ENCODE measurements at regions not wholly inside any gene's neighbourhood (a gene's known extent, or its start where the extent isn't known, plus 50 kb on each side); places are given as distances from the start of the nearest gene placed in this dataset.
A peak's percentile ranks its signal among the peaks of the same experiment; 100 is the strongest.
"Not testable (repeated sequence)": the region's sequence is repeated elsewhere in the genome, so short reads cannot be mapped to it uniquely, and the experiment has no call there.

- FAIRE-seq: no peak
- no peak for DNase-seq (ENCODE audit: low spot score)
Observed at GRCh38 chr1:193438771-193439170, 252.4 kb upstream of the B3GALT2 start.

DNA sequence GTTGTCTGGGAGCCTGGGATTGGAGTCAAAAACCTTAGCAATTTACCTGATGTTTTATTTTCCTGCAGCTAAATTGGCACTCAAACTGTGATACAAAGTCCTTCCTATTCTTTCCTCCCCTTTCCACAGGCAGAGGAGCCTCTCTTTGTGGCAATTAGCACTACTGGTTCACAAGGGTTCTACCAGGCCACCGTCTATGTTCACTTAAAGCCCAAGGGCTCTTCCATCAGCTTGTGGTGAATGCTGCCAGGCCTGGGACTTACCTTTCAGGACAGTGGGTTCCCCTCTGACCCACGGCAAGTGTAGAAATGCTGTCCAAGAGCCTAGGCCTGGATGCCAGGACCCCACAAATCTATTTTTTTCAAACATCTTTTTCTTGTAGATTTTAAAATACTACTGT, 251.9 kb upstream of the B3GALT2 start:
- DNase-seq (ENCODE audit: low spot score) (no peak), FAIRE-seq (no peak)

DNA sequence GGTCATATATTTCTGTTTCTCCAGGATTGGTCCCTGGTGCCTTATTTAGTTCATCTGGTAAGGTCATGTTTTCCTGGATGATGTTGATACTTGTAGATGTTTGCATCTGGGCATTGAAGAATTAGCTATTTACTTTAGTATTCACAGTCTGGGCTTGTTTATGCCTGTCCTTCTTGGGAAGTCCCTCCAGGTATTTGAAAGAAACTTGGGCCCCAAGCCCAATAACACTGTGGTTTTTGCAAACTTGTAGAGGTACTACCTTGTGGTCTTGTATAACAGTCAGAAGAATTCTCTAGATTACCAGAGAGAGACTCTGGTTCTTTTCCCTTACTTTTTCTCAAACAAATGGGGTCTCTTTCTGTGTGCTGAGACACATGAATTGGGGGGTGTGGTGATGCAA, 251.4 kb upstream of the B3GALT2 start:
- DNase-seq (ENCODE audit: low spot score): no peak
- no peak for FAIRE-seq

DNA sequence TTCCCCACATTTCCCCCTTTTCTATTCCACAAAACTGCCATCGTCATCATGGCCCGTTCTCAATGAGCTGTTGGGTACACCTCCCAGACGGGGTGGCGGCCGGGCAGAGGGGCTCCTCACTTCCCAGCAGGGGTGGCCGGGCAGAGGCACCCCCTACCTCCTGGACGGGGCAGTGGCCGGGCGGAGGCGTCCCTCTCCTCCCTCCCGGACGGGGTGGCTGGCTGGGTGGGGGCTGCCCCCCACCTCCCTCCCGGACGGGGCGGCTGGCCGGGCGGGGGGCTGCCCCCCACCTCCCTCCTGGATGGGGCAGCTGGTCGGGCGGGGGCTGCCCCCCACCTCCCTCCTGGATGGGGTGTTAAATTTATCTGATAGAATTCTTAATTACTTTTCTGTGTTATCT, 250.9 kb upstream of the B3GALT2 start:
- not testable (repeated sequence) for FAIRE-seq; DNase-seq (ENCODE audit: low spot score)

DNA sequence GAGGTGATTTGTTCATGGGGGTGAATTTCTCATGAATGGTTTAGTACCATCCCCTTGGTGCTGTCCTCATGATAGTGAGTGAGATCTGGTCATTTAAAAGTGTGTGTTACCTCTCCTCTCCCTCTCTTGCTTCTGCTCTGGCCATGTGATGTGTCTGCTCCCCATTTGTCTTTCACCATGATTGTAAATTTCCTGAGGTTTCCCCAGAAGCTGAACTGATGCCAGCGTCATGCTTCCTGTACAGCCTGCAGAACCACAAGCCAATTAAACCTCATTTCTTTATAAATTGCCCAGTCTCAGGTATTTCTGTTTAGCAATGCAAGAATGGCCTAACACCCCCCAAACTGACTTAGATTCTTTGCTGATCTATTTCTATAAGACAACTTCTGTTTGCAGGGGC, 249.4 kb upstream of the B3GALT2 start:
- DNase-seq (ENCODE audit: low spot score) (no peak), FAIRE-seq (no peak)

- FAIRE-seq (no peak), DNase-seq (ENCODE audit: low spot score) (peak; percentile 7)
Observed at GRCh38 chr1:193434319-193434718, 247.9 kb upstream of the B3GALT2 start.

- no peak for DNase-seq (ENCODE audit: low spot score)
- FAIRE-seq: no peak
Observed at GRCh38 chr1:193433599-193433998, 247.2 kb upstream of the B3GALT2 start.

DNA sequence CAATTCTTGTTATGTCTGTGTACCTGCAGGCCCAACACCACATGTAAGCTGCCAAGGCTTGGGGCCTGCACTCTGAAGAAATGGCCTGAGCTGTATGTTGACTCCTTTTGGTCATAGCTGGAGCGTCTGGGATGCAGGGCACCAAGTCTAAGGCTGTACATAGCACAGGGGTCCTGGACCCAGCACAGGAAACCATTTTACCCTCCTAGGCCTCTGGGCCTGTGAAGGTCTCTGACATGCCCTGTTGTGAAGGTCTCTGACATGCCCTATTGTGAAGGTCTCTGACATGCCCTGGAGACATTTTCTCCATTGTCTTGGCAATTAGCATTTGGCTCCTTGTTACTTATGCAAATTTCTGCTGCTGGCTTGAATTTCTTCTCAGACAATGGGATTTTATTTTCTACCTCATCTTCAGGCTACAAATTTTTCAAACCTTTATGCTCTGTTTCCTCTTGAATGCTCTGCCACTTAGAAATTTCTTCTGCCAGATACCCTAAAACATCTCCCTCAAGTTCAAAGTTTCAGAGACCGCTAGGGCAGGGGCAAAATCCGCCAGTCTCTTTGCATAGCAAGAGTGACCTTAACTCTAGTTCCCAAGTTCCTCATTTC, 246.7 kb upstream of the B3GALT2 start:
- FAIRE-seq: no peak
- no peak for DNase-seq (ENCODE audit: low spot score)

DNA sequence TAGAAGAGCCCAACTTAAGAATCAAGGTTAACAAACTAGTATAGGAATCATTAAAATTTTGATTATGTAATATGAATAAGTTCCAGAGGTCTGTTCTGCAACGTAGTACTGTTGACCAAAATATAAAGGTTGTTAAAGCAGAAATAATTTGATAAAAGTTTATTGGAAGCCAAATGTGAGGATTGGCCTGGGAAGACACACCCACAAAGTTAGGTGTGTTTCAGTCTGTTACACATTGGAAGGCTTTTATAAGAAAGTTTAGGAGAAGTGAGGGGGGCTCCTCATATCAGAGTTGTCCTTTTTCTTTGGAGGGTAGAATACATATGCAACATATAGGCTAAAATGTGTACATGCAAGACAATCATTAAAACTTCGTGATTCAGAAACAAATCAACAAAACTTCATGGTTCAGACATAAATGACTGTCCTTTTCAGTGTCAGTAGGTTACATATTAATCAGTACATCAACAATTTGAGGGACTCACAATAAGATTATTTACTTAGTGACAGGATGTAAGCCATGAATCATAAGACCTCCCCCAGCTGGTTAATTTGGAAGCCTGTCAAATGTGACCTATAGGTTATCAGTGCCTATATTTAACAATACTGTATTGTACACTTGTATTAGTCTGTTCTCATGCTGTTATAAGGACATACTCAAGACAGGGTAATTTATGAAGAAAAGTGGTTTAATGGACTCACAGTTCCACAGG, 245.0 kb upstream of the B3GALT2 start:
- FAIRE-seq (peak; percentile 8), DNase-seq (ENCODE audit: low spot score) (peak; percentile 60)

- FAIRE-seq (no peak), DNase-seq (ENCODE audit: low spot score) (no peak)
Observed at GRCh38 chr1:193427524-193427923, 241.1 kb upstream of the B3GALT2 start.

- DNase-seq (ENCODE audit: low spot score): no peak
- no peak for FAIRE-seq
Observed at GRCh38 chr1:193426061-193426460, 239.6 kb upstream of the B3GALT2 start.

DNA sequence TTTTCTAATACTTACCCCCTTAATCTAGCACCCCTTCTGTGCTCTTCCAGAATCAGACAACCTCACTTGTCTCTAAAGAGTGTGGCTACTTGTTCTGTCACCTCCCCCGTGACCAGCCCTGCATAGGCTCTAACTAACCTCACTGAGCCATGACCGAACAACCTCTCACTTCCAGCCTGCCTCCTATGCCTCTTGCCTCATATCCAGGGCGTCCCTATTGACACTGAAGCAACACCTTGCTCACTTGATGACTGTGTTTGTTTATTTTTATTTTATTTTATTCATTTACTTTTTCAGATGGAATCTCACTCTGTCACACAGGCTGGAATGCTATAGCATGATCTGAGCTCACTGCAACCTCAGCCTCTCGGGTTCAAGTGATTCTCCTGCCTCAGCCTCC, 235.1 kb upstream of the B3GALT2 start:
- no peak for DNase-seq (ENCODE audit: low spot score)
- no peak for FAIRE-seq

- FAIRE-seq (no peak), DNase-seq (ENCODE audit: low spot score) (no peak)
Observed at GRCh38 chr1:193419295-193419694, 232.9 kb upstream of the B3GALT2 start.

DNA sequence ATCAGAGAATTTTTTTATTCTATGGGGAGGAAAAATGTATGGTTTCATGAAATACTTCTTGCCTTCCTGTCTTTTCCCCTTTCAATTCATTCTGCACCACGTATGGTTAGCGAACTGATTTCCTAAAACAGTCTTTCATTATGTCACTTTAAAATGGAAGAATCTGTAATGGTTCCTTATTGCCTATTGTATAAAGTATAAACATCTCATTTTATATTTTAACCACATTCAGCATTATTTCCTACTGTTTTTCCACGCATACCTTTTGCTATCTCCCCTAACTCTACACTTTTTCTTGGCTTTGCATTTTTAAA, 232.3 kb upstream of the B3GALT2 start:
- no peak for DNase-seq (ENCODE audit: low spot score)
- FAIRE-seq: no peak

DNA sequence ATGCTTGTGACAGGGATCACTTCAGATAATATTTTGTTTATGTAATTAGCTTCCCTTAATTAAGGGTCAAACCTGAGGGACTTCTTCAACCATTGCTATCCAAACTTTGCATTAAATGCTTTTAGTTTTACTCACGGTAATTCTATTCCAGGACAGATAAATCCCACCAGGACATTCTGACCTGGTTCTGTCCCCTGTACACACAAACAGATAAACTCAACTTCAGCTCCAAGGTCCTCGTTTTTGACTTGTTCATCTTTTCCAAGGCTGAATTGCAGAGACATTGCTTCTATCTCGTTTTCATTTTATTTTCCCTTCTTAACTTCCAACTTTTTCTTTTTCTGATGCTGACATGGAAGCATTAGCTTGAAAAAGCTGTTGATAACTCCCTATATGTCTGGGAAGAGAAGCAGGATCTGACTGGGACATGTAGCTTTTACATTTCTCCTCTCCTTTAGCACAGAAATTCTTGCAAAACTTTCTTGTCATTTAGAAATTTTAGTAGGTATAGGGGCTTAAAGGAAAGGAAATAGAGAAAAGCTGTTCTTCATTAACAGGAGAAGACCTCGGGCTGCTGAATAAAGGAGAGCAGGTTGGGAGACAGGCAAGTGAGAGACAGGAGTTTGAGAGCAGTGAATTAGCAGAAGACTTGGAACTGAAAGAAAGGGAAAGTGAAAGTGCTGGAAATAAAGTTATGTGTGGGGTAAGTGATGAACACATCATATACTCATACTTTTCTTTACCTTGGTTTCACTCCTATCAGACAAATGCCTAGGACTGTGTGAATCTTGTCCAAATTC, 231.7 kb upstream of the B3GALT2 start:
- DNase-seq (ENCODE audit: low spot score) (peak; percentile 62), FAIRE-seq (peak; percentile 57)

DNA sequence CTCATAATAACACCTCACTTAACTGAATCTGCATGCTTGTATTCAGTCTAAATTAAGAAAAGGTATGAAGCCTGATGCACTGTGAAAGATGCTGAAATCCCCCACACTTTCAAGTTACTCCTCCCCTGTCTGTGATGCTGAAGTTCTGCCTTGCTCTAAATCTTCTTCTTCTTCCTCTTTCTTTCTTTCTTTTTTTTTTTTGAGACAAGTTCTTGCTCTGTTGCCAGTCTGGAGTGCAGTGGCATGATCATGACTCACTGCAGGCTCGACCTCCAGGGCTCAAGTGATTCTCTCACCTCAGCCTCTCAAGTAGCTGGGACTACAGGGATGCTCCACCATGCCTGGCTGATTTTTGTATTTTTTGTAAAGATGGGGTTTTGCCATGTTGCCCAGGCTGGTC, 231.0 kb upstream of the B3GALT2 start:
- peak; percentile 55 for FAIRE-seq
- peak; percentile 41 for DNase-seq (ENCODE audit: low spot score)

- no peak for DNase-seq (ENCODE audit: low spot score)
Observed at GRCh38 chr1:193416226-193417024, 230.0 kb upstream of the B3GALT2 start.

DNA sequence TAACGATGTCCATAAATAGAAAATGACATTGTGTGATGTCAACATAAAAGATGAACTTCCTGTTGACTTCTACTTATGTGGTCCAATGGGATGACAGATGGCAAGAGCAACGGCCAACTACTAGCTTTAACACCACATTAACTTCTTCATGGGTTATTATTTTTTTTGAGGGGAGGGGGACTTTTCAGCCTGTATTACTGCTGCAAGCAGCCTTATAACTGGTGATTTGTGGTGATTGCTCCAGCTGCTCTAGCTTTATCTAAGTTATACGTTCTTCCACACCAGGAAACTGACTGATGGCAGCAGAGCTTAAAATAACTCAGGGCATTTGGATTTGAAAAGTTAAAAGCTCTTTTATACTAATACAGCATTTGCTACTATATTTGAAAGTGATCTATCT, 228.8 kb upstream of the B3GALT2 start:
- FAIRE-seq (no peak), DNase-seq (ENCODE audit: low spot score) (no peak)

More at GRCh38 chr1:193416226-193417024, 230.0 kb upstream of the B3GALT2 start:
- FAIRE-seq: no peak

GRCh38 chr1:193413376-193413775, 227.0 kb upstream of the B3GALT2 start:
- FAIRE-seq (no peak), DNase-seq (ENCODE audit: low spot score) (no peak)

- no peak for DNase-seq (ENCODE audit: low spot score)
- no peak for FAIRE-seq
Observed at GRCh38 chr1:193412748-193413147, 226.3 kb upstream of the B3GALT2 start.

DNA sequence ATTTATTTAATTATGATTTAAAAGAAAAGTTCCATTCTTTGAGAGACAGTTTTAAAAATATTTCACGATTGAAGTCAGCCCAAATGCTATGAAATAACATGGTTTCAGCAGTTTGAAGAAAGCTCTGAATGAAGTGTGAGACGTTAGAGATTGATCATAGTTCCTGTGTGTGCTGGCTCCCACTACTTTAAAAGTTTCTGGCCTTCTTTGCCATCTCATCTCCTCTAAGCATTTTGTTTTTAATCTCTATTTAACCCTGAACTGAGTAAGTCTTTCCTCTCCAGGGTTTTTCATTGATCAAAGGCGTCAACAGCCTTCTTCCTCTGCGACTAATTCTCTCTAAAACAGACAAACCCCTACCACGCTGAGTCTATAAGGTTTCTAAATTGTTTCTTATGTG, 225.3 kb upstream of the B3GALT2 start:
- DNase-seq (ENCODE audit: low spot score) (no peak), FAIRE-seq (no peak)

DNA sequence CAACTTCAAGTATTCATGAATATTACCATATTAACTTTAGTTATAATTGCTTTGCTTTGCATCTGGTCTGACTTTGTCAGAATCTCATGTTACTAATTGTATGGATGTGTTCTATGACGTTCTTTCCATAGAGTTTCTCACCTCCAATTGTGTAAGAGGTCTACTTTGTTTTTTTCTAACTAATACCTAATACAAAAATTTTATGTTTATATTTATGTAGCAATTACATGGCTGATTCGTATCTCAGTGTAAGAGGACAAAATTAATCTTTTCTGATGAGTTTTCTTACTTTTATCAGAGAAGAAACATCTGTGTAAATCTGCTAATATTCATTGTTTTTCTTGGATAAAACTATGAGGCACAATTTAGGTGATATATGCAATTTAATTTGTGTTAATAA, 224.8 kb upstream of the B3GALT2 start:
- FAIRE-seq (no peak), DNase-seq (ENCODE audit: low spot score) (no peak)

Measured in RCC 7860 (cell line).